Type B pancreatic cell (in vitro differentiated cells): ENCODE measurements at regions not wholly inside any gene's neighbourhood (a gene's known extent, or its start where the extent isn't known, plus 50 kb on each side); places are given as distances from the start of the nearest gene placed in this dataset.

Experiments used
- DNase-seq: peaks from one replicate; pipeline ENCODE4 v3.0.0; 2021; ENCODE audit warnings: mixed read lengths; ENCODE audit not compliant: unreplicated experiment; ENCODE audit errors: extremely low spot score
- H3K27ac Mint-ChIP-seq: 2 replicates; pipeline ENCODE4 v1.8.0; 2021; ENCODE audit warnings: mild to moderate bottlenecking, mixed read lengths
- H3K27me3 Mint-ChIP-seq: 2 replicates; pipeline ENCODE4 v1.8.0; 2021; ENCODE audit warnings: mixed read lengths
- H3K36me3 Mint-ChIP-seq: 2 replicates; pipeline ENCODE4 v1.8.0; 2021; ENCODE audit warnings: mixed read lengths
- H3K4me1 Mint-ChIP-seq: one replicate; pipeline ENCODE4 v1.8.0; 2021; ENCODE audit warnings: mixed read lengths; ENCODE audit not compliant: unreplicated experiment
- H3K4me3 Mint-ChIP-seq: 2 replicates; pipeline ENCODE4 v1.8.0; 2021; ENCODE audit warnings: mild to moderate bottlenecking, mixed read lengths
- H3K9me3 Mint-ChIP-seq: 2 replicates; pipeline ENCODE4 v1.8.0; 2021; ENCODE audit warnings: mixed read lengths
- CTCF ChIP-seq: fragments of 200-600 bp; sonication (generic); conservative IDR thresholded peaks from 2 replicates; pipeline ENCODE4 v1.5.0; 2021; ENCODE audit warnings: antibody characterized with exemption, mild to moderate bottlenecking

DNA sequence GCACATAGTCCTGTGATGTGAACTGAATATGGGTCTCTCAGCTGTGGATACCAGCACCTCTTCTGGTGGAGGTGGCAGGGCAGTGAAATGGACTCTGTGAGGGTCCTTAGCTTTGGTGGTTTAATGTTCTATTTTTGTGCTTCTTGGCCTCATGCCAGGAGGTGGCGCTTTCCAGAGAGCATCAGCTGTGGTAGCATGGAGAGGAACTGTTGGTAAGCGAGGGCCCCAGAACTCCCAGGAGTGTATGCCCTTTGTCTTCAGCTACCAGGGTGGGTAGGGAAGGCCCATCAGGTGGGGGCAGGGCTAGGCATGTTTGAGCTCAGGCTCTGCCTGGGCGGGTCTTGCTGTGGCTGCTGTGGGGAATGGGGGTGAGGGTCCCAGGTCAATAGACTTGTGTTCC lies 241.7 kb downstream of the AEBP2 start:
- Mint-ChIP-seq H3K27me3 (peaks cover 3% of the 10 kb centered on the region), H3K36me3 (peaks cover 28% of the 10 kb centered on the region), H3K4me1 (peaks cover 6% of the 10 kb centered on the region), H3K9me3 (peaks cover 26% of the 10 kb centered on the region), H3K4me3 (no peak overlapping the region), H3K27ac (no peak overlapping the region)
- TF ChIP-seq CTCF, result no peak
- DNase-seq, result no peak

GRCh38 chr12:19683178-19683927 lies 244.1 kb downstream of the AEBP2 start:
- no peak overlapping the region for H3K4me3 Mint-ChIP-seq

GRCh38 chr12:19687371-19687770 lies 248.1 kb downstream of the AEBP2 start:
- Mint-ChIP-seq H3K9me3 (no peaks in the 10 kb centered on the region), H3K27ac (no peak overlapping the region), H3K4me1 (peaks cover 6% of the 10 kb centered on the region), H3K27me3 (no peaks in the 10 kb centered on the region), H3K36me3 (peaks cover 4% of the 10 kb centered on the region), H3K4me3 (no peak overlapping the region)
- TF ChIP-seq CTCF, result no peak
- no peak for DNase-seq

More at GRCh38 chr12:19683178-19683927, 244.1 kb downstream of the AEBP2 start:
- Mint-ChIP-seq H3K27me3 (peaks cover 3% of the 10 kb centered on the region), H3K27ac (no peak overlapping the region), H3K9me3 (peaks cover 15% of the 10 kb centered on the region), H3K4me1 (peaks cover 6% of the 10 kb centered on the region), H3K36me3 (peaks cover 17% of the 10 kb centered on the region)
- DNase-seq, result no peak
- TF ChIP-seq CTCF, result no peak

- no peak for TF ChIP-seq CTCF
Measured at GRCh38 chr12:19688532-19688931, 249.2 kb downstream of the AEBP2 start.

GRCh38 chr12:19689226-19689625 lies 249.9 kb downstream of the AEBP2 start:
- no peak for DNase-seq
- H3K36me3 Mint-ChIP-seq, result peaks cover 4% of the 10 kb centered on the region
- H3K27ac Mint-ChIP-seq, result no peak overlapping the region
- H3K4me3 Mint-ChIP-seq, result no peak overlapping the region
- H3K4me1 Mint-ChIP-seq, result no peaks in the 10 kb centered on the region
- H3K9me3 Mint-ChIP-seq, result no peaks in the 10 kb centered on the region
- H3K27me3 Mint-ChIP-seq, result no peaks in the 10 kb centered on the region
- TF ChIP-seq CTCF, result no peak

More at GRCh38 chr12:19688532-19688931, 249.2 kb downstream of the AEBP2 start:
- no peak for DNase-seq
- peaks cover 3% of the 10 kb centered on the region for H3K4me1 Mint-ChIP-seq
- H3K27me3 Mint-ChIP-seq, result no peaks in the 10 kb centered on the region
- no peaks in the 10 kb centered on the region for H3K9me3 Mint-ChIP-seq
- no peak overlapping the region for H3K27ac Mint-ChIP-seq
- peaks cover 4% of the 10 kb centered on the region for H3K36me3 Mint-ChIP-seq
- no peak overlapping the region for H3K4me3 Mint-ChIP-seq
